ENCODE measurements at regions not wholly inside any gene's neighbourhood (a gene's known extent, or its start where the extent isn't known, plus 50 kb on each side); places are given as distances from the start of the nearest gene placed in this dataset.

DNA sequence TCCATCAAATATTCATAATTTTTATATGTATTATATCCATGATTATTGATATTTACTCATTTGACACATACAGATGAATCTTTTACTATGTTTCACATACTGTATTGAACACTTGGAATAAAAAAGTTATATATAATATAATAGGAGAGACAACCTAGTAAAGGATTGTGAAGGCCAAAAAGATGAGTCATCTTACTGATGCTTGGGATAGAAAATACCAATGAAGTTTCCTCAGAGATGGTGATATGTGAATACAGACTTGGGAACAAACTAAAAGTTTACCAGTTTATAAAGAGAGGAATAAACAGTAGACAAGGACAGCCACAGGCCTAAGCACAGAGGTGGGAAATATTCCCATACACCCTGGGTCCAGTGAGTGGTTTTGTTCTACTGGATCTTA lies 743.9 kb upstream of the FLRT2 start:
- DNase-seq = no peak

DNA sequence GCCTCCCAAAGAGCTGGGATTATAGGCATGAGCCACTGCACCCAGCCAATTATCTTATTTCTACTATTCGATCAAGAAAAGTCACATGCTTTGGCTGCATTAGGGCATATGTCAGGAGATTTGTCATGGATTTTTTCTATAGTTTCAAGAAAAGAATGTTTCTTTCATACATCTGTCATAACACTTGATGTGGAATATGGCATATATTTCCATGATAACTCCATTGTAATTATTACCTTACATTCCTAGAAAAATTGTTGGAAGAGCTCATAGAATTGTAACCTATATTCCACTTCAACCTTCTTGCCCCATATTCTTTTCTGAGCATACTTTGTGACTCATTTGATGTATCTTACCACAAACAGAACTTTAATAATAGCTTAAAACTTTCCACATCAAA lies 740.9 kb upstream of the FLRT2 start:
- DNase-seq = no peak

DNA sequence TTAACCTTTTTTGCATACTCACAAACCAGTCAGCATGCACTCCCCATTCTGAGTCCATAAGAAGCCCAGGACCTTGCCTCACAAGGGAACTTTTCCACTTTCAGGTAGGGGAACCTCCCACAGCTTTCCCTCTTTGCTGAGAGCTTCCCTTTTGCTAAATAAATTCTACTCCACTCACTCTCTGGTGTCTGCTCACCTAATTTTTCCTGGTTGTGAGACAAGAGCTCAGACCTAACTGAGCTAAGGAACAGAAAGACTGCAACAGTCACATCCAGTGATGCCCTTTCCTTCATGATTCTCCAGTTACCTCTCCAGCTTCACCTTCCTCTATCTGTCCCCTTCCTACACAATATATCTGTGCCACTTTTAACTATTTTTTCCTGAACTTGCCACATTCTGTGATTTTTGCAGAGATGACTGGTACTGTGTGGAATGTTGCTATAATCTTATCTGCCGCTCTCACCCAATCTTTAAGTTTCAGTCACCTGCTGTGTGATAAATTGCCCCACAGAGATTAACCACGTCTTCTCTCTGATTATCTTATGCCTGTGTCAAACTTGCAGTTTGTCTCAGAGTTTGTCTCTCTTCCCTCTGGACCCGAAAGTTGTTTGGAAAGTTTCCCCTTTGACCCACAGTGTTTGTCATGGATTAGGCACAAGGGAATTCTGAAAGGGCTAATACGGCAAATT lies 737.1 kb upstream of the FLRT2 start:
- DNase-seq = no peak

DNA sequence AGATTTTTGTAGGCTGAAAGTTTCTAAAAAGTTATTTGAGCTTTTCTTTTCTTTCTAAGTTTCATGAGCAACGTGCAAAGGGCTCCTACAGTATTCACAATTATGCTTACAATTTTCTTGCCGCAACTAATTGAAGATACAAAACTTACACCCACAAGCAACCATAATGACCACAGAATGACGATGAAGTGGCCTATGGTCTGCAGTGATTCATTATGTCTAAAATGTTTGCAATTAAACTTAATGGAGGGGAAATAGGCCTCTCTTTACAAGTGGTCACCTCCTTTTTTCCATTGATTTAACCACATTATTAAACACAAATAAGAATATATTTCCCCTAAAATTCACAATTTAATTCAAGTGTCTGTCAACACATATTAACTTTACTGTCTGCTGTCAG lies 732.6 kb upstream of the FLRT2 start:
- no peak for DNase-seq

DNA sequence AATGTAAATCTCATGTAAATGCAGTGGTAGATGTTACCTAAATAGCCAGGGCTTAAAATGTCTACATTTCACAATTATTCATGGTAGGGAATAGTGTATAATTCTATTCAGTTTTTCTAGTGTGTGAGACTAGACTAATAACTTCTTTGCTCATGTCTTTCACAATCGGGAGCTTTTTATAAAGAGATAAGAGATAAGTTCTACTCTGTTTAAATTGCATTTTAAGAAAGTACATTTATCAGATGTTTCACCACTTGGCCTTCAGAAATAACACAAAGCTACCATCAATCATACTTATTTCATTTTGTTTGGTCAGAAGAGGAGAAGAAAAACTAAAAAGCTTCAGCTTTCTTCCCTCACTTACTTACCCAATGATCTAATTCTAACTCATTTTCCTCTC lies 725.5 kb upstream of the FLRT2 start:
- DNase-seq = no peak

DNA sequence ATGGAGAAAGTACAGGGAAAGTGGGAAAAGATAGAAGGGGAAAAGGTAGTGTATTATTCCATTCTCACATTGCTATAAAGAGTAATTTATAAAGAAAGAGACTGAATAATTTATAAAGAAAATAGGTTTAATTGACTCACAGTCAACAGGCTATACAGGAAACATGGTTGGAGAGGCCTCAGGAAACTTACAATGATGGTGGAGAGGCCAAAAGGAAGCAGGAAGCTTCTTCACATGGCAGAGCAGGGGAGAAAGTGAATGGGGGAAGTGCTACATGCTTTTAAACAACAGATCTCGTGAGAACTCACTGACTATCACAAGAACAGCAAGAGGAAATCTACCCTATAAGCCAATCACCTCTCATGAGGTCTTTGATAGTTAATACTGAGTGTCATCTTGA lies 725.0 kb upstream of the FLRT2 start:
- DNase-seq = no peak

DNA sequence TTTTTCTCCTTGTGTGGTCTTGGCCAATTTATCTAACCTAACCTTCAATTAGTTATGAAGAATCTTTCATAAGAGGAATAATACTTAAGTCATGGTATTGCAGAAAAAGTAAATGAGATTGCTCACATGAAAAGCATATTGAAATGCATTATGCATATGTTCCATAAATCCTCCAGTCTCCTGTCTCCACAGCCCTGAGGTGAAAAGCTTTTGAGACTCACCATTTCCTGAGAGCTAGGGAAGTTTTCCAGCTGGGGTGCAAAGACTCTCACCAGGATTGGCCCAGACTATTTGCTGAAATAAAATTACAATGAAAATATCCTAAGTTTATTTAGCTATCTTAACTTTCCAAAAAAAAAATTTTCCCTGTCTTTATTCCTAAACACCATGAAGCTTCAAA lies 723.8 kb upstream of the FLRT2 start:
- no peak for DNase-seq

DNA sequence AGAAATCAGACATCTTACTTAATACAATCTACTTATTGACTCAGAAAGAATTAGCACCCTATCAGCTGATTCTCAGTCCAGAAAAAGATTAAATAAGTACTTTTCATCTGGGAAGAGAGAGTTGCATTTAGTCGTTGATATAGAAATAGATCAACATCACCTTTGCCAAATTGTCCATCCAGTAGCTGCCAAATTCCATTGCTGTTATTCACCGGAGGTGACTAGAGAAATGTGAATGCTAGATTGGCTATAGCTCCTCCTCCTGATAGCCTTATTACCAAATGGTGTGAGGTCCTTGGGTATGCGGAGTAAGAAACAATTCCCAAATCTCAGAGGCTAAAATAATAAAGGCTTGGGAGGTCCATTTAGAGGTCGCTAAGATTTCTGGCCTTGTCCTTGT lies 723.3 kb upstream of the FLRT2 start:
- no peak for DNase-seq

DNA sequence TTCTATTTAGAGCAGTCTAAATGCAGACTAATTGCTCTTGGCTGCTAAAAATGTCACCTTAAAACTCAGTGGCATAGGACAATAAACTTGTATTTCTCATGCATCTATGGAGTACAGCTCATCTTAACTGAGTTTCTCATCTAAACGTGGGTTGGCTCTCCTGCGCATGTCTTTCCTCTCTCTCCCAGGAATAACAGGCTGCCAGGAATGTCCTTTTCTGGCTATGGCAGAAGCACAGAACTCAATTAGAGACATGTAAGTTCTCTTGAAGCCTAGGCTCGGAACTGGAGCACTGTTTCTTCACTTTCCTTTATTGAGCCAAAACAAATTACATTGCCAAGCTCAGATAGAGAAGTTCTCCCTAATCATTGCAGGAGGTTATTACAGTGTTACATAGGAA lies 722.3 kb upstream of the FLRT2 start:
- DNase-seq = no peak

DNA sequence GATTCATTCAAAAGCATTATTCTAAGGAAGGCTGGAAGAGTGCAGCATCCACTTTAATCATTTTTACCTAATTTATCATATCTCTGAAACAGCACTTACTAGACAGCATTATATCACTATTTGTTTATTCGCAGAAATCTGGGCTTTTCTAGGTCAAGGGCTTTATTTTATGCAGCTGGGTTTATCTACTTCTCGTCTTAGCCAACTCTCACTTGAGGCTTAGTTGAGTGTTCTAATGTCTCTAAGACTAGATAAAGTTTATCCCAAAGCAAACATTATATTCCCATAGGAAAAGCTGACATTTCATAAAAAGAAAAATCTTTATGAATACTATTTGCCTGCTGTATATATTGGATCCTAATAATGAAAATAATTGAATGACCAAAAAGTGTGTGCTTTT lies 720.8 kb upstream of the FLRT2 start:
- DNase-seq = no peak

DNA sequence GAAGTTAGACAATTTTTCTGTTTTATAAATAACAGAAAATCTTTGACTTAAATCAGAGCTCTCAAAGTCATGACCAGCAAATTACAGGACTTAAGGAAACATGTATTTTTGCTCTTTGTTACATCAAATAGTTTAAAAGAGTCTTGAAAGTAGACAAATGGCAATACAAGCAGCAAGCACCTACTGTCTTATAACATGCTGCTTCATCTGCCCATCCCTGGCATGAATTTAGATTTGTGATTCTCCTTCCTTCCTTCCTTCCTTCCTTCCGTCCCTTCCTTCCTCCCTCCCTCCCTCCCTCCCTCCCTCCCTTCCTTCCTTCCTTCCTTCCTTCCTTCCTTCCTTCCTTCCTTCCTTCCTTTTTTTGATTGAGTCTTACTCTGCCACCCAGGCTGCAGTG lies 715.6 kb upstream of the FLRT2 start:
- no peak for DNase-seq

DNA sequence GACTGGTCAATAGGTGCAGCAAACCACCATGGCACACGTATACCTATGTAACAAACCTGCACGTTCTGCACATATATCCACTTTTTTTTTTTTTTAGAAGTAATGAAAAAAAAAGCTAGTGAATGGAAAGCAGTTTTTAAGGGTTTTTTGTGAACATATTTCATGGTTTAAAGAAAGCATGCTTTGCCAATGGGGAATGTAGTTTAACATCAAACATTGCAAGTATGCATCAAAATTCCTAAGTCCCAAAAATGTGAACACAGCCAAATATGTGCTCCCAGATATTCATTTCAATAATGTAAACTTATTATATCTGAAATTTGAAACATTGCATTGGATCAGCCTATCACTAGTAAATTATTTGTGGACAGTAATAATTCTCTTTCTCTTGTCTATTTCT lies 710.4 kb upstream of the FLRT2 start:
- no peak for DNase-seq

DNA sequence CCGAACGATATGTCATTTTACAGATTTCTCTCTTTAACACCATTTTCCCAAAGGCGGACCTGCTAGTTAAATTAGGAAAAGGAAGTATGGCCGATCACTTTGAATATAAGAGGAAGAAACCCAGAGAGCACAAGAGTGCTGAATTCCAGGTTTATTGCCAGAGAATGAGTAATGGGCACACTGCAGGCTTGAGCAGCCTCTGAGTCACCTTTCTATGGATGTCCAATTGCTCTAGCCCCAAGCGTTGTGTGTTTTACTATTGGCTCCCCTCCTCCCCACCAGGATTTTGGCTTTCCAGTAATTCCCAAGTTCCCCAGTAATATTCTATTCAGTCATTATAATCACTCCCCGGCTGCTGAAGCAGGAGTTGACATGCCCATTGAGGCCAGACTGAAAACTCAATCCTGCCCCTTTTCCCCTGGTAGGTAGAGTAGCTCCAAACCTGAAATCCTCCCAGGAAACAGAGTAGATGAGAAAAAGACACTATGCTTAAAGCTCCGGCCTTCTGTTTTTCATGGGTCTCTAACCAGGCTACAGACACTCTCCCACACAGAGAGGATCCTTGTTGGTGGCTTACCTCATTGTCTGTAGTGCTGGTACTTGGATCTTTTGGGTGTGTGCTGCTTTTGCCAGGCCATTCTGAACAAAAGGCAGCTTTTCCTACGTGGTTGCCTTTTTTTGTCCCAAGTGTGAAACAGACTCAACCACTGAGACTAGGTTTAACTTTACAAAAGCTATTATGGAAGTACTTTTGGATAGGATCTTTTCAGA lies 704.3 kb upstream of the FLRT2 start:
- no peak for DNase-seq

DNA sequence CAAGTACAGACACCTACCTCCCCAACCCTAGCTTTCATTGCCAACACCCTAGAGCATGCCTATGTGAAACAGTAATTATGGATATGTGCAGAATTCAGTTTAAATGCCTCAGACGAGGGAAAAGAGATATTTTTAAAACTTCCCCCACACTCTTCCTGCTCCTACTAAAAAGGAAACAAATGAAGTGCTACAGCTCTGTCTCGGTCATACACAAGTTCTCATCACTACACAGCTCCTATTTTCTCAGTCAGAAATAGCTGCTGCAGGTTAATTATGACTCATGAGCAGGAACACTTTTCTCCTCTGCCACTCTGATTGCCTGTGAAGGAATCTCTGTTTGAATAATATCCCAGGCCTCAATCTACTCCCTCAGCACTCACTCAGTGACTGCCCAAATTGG lies 703.6 kb upstream of the FLRT2 start:
- DNase-seq = no peak

DNA sequence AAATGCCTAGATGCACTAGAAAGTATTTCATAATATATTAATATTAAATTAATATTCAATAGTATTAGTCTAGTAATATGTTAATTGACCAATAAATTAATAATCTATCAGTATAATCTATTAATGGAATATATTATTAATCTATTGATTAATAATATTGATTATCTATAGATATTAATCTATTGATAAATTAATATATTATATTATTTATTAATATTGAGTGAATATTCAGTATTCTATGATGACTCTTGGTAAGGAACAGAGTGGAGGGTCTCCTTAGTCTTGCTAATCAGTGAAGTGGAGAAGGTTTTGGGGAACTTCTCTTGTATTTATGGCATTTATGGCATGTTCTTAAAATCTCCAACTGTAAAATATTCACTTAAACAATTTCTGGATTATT lies 679.3 kb upstream of the FLRT2 start:
- DNase-seq = no peak

DNA sequence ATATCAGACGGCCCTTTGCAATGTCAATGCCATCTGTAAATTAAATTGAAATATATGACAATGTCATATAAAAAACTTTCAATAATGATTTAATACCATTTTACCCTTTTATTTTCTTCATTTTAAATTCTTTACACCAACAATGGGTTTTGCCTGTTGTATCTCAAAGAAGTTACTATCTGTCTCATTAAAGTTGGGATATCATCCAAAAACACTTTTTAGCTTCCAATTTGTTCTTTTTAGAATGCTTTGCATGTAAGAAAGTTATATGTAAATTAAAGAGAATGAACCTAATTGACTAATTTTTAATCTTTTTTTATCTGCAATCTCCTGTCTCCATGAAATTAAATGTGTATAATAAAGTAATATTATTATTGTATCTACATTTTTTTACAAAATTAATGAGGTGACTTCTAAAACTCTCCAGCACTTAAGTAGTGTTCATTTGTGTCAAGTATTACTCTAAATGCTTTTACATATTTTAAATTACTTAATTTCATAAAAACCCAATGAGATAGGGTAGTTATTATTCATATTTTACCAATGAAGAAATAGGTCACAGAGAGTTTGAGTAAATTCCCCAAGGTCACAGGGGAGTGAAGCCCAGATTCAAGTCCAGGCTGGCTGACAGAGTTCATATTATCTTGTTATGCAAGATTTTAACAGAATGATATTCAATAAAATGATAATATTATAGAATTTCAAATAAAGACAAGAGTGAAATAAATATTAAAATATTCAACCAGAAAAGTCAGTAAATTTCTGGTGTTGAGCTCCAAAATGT lies 673.0 kb upstream of the FLRT2 start:
- DNase-seq = no peak

DNA sequence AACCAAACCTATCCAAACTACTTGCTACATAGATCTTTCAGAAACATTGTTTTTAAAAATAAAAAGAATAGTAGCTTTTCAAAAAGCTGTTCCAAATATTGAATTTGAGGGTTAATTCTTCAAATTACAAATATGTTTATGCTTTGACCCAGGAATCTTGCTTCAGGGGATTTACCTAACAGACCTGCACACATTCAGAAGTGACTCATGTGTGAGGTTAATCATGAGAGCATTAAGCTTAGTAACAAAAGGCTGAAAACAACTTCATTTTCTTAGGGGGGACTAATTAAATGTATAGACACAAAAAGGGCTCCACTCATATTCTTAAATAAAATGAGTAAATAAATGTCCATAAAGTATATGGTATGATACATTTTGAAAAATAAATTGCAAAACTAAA lies 672.4 kb upstream of the FLRT2 start:
- DNase-seq = no peak

DNA sequence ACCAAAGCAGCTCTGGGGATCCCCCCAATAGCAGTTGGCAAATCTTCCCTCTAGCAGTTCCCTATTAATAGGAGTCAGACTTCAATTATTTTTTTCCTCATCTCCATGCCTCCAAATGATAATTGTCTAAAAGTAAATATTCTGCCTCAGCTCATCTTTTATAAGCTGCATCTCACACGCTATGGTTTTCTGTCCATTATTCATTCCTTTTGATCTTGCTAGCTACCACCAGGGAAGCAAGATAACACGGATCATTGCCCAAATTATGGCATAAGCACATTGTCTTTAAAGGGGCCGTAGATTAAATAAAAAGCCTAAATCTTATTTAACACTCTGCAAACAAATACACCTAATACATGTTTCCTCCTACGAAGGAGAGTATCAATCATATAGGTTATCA lies 670.8 kb upstream of the FLRT2 start:
- DNase-seq = no peak

DNA sequence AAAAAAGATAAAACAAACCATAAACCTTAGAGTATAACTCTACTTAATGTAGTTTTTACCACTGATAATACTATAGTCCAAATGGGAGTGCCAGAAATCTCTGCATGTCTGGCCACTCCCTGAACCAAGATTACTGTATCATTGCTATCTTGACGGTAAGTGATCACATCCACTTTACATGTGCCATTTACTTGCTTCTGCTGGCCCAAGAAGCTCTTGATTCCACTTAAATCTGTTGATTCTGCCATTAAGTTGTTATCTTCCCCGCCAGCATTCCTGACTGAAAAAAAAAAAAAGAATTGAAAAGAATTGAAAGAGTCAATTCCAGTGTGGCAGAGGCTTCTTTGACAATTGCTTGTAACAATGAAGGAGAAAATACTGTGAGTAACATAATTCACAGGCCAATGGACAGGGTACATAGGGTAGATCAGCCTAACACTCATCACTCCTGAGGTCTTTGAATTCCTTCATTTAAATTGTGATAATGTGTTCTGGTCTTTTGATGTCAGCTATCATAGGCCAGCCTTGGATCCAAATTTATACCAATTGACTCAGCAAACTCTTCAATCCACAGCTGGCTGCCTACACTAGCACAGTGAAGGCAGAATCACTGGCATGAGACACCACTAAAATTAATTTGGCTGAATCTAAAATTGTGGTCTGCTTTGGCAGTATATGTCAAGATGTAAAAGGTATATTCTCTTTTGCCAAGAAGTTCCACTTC lies 665.2 kb upstream of the FLRT2 start:
- DNase-seq = no peak

DNA sequence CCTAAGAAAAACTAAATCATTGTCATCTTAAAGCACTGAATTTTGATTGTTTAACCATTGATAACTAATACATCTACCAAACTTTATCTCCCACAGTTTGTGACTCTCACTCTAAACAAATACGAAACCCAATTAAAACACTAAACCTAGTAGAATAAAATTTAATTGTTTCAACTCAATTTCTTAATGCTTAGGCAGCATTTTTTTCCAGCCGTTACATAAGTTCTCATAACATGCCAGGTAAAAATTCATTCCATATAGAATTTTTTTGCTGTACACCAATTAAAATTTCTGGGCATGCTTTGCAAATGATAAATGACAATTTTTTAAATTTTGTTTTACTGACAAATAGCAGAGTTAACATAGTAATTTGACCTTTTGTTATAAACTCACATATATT lies 658.2 kb upstream of the FLRT2 start:
- DNase-seq = no peak

DNA sequence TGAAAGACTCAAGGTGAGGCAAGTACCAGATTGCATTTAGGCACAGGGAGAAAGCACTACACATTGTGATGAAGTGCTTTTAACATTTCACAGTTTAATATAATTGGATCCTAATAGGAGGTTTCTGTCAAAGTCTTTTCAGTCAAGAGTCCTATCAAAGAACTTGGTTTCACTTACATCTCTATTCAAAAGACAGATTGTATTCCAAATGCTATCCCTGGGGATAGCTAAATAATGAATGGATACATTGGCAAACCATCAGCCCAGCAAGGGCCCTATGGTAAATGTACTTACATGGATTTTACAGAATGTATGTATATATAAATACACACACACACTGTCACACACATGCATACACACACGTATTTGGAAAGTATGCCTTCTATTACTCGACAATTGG lies 655.5 kb upstream of the FLRT2 start:
- no peak for DNase-seq

DNA sequence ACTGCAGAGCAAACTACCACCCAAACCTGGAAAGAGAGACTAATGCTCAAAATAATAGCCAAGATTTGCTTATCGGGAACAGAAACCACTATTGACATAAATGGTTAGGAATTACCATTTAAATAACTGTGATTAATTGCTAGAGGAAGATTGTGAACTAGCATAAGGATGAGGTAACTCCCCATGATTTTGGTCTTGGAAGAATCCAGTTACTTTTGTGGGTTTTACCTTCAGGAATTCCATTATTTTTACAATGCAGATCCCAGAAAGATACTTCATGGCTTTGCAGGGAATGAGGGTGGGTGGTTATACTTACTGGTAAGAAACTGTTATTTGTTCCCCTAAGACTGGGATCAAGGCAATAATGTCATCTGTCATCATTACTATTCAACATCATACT lies 652.9 kb upstream of the FLRT2 start:
- DNase-seq = no peak

DNA sequence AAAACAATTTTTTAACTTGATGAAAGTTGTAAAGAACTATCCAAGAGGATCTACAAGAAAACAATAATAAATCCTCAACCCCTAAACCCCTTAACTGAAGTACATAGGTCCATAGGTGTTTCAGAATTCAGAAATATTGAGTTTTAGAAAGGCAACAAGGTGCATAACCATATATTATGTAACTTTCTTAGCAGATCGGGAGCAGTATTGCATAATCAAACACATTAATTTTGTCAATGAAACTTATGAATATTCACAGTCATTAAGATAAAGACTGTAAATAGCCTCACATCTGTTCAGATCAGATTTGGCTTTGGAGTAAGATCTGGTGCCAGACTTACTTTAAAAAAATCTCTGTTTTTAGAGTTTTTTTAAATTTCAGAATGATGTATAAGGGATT lies 647.1 kb upstream of the FLRT2 start:
- DNase-seq = no peak

DNA sequence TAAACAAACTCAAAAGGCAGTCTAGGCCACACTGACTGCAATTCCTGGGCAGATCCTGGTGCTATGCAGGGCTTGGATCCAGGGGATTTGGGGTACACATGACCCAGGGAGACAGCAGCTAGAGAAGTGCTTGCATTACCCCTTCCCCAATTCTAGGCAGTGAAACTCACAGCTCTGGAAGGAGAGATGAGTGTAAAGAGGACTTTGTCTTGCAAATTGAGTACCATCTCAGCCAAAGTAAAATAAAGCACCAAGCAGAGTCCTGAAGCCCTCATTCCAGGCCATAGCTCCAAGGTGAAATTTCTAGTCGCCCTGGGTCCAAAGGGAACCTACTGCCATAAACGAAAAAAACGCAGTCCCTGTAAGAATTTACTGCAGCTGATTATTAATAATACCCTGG lies 644.9 kb upstream of the FLRT2 start:
- no peak for DNase-seq
